Hypothalamus (tissue), 51 donors: ENCODE measurements at regions not wholly inside any gene's neighbourhood (a gene's known extent, or its start where the extent isn't known, plus 50 kb on each side); places are given as distances from the start of the nearest gene placed in this dataset.

Experiments
- DNase-seq, 51 donors: peaks; one replicate each; lab custom pipeline; 2025; lab: John Stamatoyannopoulos, UW

- no peak for DNase-seq
Observed at GRCh38 chr15:77824361-77825251, 191.9 kb upstream of the LINGO1 start.

GRCh38 chr15:77823736-77824135 is 191.0 kb upstream of the LINGO1 start:
- no peak for DNase-seq

GRCh38 chr15:77822631-77823230 is 190.0 kb upstream of the LINGO1 start:
- DNase-seq: no peak

- no peak for DNase-seq
Observed at GRCh38 chr15:77821959-77822256, 189.2 kb upstream of the LINGO1 start.

GRCh38 chr15:77821188-77821958 is 188.7 kb upstream of the LINGO1 start:
- peak in 44 of 51 donors; percentile 8 to 76 (median 42) for DNase-seq

GRCh38 chr15:77819851-77820728 is 187.4 kb upstream of the LINGO1 start:
- DNase-seq: peak in 11 of 51 donors; percentile 9 to 56 (median 28)

GRCh38 chr15:77819048-77819850 is 186.5 kb upstream of the LINGO1 start:
- DNase-seq: peak in 11 of 51 donors; percentile 15 to 46 (median 27)

- no peak for DNase-seq
Observed at GRCh38 chr15:77818484-77819047, 185.9 kb upstream of the LINGO1 start.

GRCh38 chr15:77817434-77817833 is 184.7 kb upstream of the LINGO1 start:
- DNase-seq: no peak

- DNase-seq: no peak
Observed at GRCh38 chr15:77816983-77817382, 184.3 kb upstream of the LINGO1 start.

GRCh38 chr15:77815015-77815414 is 182.3 kb upstream of the LINGO1 start:
- no peak for DNase-seq

- no peak for DNase-seq
Observed at GRCh38 chr15:77812664-77813063, 180.0 kb upstream of the LINGO1 start.

GRCh38 chr15:77811270-77811669 is 178.6 kb upstream of the LINGO1 start:
- no peak for DNase-seq

- no peak for DNase-seq
Observed at GRCh38 chr15:77810130-77810571, 177.4 kb upstream of the LINGO1 start.

- DNase-seq: no peak
Observed at GRCh38 chr15:77808581-77809177, 176.0 kb upstream of the LINGO1 start.

GRCh38 chr15:77808075-77808474 is 175.4 kb upstream of the LINGO1 start:
- peak in 32 of 51 donors; percentile 5 to 78 (median 48) for DNase-seq

GRCh38 chr15:77807611-77808010 is 174.9 kb upstream of the LINGO1 start:
- DNase-seq: no peak

GRCh38 chr15:77807115-77807514 is 174.4 kb upstream of the LINGO1 start:
- DNase-seq: peak in 3 of 51 donors; percentile 4 to 14 (median 12)

GRCh38 chr15:77804210-77804609 is 171.5 kb upstream of the LINGO1 start:
- peak in 4 of 51 donors; percentile 7 to 15 (median 10) for DNase-seq
